ENCODE measurements at regions not wholly inside any gene's neighbourhood (a gene's known extent, or its start where the extent isn't known, plus 50 kb on each side); places are given as distances from the start of the nearest gene placed in this dataset.
A peak's percentile ranks its signal among the peaks of the same experiment; 100 is the strongest.

DNA sequence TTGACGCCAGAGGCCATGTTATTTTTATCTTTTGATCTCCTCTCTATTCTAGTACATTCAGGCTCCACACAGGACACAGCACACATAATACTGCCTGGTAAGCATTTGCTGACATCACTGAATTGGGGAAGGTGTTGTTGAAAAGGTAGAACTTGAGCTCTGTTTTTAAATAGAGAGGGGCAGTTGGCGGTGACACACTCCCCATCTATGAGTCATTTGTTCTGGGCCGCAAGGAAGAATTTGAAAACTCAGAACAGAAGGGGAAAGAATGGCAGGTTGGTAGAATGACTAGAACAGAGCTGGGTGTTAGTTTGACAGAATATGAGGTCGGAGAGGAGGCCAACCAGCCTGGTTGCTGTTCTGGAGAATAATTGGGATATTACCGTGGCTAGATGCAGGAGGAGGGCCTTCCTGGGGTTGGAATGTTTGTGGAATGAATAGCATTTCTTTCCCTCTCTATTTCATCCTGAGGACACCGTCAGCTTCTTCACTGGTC is 52.1 kb upstream of the ERRFI1 start:
- no peak for DNase-seq

GRCh38 chr1:8077602-8078001 is 51.5 kb upstream of the ERRFI1 start:
- no peak for DNase-seq

DNA sequence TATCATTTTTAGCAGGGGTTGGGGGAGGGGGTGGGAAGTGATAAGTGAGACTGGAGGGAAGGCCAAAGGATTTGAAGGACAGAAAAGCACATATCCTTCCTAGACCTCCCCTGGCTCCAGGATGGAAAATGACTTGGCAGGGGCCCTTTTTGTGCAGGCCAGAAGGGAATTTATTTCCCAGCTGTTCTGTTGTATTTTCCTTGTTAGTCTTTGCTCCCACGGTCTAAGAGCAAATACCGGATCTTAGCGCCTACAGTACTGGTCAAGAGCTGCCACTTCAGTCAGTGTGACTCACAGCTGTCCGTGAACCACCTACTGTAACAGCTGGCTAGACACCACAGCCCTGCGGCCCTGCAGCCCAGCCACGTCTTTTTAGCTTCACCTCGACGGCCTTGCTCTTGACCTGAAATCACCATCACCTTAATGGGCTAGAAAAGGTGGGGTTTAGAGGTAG is 51.0 kb upstream of the ERRFI1 start:
- peak in 1 of 2 donors; percentile 62 for DNase-seq

DNA sequence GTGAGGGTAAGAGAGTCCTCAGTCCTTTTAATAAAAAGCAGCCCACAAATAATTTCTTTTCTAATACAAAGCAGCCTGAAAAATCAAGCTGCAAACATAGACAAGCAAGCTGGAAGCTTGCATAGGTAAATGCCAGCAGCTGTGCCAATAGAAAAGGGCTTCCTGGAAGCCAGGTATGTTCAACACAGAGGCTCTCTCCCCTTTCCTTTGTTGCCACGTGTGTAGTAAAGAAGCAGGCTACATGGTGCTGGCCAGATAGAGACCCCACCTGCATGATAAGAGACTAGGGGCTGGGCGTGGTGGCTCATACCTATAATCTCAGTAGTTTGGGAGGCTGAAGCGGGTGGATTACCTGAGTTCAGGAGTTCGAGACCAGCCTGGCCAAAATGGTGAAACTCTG is 50.1 kb upstream of the ERRFI1 start:
- no peak for DNase-seq

Data from inflammatory macrophage treated with lipopolysaccharide for 1 hour (primary cell).